DMS 273 (cell line): ENCODE measurements at regions not wholly inside any gene's neighbourhood (a gene's known extent, or its start where the extent isn't known, plus 50 kb on each side); places are given as distances from the start of the nearest gene placed in this dataset.

Source experiments
- DNase-seq: peaks from one replicate; lab custom pipeline; 2025; ENCODE audit not compliant: unreplicated experiment; lab: John Stamatoyannopoulos, UW

DNA sequence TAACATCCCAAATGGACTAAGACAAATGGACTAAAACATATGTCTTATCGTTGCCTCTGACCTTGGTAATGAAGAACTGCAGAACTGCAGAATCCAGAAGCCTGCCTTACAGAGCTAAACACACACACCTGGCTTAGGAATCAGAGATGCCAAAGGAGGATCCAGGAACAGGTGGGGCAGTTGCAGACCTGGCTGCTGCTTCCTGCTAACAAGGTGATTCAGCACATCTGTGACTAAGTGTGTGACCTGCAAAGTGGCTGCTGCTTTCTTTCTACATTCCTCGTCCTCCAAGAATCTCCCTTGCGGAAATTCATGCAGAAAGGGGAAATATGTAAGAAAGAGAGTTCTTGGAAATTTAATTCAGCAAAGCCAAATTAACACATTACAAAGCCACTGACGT lies 96.8 kb upstream of the NLGN4X start:
- no peak for DNase-seq

DNA sequence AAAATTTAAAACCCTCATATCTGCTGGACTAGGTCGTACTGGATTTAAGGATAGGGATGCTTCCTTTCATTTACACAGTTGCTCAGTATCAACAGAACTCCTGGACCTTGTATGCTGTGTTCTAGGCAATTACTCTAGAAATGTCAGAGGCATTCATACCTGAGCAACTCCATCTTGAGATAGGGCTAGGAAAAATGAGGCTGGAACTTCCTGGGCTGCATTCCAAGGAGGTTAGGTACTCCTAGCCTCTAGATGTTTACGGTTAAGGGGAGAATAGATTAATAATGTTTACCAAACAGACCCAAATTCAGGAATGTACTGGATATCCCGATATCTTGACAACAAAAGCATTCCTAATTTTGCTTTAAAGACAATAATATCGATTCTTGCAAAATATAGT lies 84.7 kb upstream of the NLGN4X start:
- DNase-seq: no peak

DNA sequence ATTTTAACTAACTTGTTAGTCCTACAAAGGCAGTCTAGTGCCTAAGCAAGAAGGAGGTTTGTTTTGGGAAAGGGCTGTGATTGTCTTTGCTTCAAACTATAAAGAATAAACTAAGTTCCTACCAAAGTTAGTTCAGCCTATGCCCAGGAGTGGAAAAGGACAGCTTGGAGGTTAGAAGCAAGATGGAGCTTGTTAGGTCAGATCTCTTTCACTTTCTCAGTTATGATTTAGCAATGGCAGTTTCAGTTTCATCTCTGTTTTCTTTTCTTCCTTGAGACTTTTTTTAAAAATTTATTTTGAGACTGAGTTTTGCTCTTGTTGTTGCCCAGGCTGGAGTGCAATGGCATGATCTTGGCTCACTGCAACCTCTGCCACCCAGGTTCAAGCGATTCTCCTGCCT lies 82.9 kb upstream of the NLGN4X start:
- DNase-seq: no peak

DNA sequence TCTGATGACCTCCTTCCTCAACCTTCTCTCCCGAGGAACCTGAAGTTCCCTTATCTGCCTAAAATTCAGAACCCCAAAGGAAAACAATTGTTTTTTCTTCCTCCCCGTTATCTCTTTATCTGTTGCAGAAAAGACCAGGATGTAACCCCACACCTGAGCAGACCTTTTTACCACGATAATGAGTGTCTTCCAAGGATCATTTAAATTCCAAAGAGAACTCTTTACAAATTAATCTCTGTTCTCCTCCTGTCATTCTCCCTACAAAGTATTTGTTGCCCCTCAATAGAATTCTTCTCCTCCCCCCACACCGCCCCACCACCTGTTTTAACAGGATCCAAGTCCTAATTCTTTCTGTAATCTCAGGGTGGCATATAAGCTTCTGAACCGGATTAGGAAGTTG lies 78.5 kb upstream of the NLGN4X start:
- no peak for DNase-seq

DNA sequence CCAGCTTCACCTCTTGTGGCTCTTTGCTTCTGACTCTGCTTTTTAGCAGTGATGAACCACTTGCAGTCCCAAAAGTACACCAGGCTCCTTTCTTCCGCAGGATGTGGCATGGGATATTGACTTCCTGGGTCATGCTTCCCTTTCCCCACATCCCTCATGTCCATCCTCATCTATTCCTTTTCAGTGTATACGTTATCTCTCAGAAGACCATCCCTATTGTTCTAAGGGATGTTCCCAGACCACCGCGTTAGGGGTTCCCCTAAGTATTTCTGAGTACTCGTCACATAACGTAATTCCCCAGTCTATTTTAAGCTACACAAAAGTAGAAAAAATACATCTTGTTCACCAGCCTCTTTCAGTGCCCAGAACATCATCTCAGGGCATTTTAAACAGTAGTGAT lies 71.1 kb upstream of the NLGN4X start:
- no peak for DNase-seq

DNA sequence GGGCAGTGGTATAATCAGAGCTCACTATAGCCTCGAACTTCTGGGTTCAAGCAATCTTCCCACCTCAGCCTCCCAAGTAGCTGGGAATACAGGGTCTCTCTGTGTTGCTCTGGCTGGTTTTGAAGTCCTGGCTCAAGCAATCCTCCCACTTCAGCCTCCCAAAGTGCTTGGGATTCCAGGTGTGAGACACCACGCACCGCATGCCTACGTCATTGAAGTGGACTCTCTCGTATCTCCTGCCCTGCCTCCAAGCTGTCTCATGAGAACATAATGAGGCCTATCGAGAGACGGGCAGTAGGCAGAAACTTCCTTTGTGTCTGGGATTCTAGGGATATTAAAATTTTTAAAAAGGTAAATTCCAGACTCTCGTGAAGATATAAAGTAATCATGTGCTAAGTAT lies 65.0 kb upstream of the NLGN4X start:
- no peak for DNase-seq

DNA sequence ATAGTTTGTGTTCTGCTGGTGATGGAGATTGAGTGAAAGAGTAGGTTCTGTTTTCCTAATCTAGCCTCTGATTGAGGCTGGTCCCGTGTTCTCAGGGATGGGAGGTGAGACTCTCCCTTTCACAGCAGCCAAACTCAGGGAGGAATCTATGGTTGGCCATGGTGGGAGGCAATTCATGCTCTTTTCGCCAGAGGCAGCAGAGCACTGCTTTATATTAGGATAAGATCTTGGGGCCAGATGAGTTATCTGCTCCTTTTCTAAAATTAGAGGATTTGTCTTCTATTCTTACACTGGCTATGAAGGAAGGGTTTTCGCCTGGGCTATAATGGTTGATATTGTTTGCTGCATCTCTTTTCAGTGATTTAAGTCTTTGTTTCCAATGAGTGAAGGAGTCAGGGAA lies 63.9 kb upstream of the NLGN4X start:
- DNase-seq: no peak

DNA sequence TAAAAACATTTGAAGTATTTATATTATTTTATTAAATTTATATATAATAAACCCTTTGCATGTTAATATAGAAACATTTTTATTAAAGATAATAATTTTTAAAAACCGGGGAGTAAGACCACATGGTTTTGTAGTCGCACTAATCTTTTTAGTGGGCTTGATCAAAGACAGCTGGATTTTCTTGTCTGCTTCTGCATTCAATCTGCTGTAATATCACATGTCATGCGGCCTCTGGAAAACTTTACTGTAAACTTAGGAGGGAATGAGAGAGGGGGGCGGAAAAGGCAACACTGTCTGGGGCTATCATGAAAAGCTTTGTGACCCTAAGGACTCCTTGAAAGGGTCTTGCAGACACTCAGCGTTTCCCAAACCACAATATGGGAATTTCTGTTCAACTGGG lies 62.8 kb upstream of the NLGN4X start:
- no peak for DNase-seq

DNA sequence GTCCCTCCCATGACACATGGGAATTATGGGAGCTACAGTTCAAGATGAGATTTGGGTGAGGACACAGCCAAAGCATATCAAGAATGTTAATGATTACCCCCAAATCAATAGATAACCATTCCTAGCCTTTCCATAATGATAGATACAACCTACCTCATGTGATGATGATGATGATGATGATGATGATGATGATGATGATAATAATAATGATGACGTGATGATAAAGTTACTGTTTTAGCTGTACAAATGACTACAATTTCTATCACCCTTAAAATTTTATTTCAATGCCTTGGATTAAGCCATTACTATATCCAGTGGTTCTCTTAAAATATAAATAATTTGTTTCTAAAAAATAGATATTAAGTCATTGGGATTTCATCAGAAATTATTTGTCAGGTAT lies 55.2 kb upstream of the NLGN4X start:
- DNase-seq: no peak

DNA sequence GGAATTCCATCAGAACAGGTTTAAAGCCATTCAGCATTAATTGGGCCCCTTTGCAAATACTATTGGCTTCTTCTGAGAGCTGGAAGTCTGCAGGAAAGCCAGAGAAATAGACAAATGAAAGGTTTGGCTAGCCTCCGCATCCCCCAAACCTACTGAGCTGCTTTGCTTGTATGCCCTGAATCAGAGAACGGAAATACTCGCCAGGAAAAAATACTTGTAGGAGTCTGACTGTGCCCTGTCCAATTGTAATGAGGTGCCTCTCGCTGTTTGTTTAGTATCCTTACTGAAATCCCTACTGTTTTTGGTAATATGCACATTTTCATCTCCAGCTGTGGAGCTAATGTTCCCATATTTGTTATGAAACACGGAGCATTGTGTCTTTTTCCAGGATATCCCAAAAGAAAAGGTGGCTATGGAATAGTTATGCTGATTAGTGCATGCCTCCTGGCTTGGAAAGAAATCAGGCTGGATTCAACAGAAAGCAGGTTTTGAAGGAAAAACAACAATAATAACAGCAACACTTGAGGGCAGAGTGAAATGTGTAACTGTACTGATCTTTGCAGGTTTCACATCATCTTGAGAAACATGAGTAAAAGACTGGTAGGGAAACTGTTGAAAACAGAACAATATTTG lies 50.7 kb upstream of the NLGN4X start:
- DNase-seq: no peak
